CD14-positive monocyte (primary cell): ENCODE measurements at regions not wholly inside any gene's neighbourhood (a gene's known extent, or its start where the extent isn't known, plus 50 kb on each side); places are given as distances from the start of the nearest gene placed in this dataset.

Experiments used
- DNase-seq, 3 donors: peaks; one replicate each; pipeline ENCODE4 v3.0.0-alpha.2; 2011 to 2022
- H2AFZ ChIP-seq: 2 replicates; pipeline ENCODE4 v1.6.0; 2012; ENCODE audit warnings: mild to moderate bottlenecking, low read depth, low read length, inconsistent platforms; ENCODE audit not compliant: insufficient read depth, poor library complexity, severe bottlenecking
- H3K27ac ChIP-seq, 2 donors: 1 replicate in 1 of 2; 2 replicates in 1 of 2; pipeline ENCODE4 v1.5.1; 2012 to 2013; ENCODE audit warnings: low read length in 2 of 2, control low read depth in 1 of 2, inconsistent platforms in 1 of 2, low read depth in 1 of 2, mild to moderate bottlenecking in 1 of 2
- H3K27me3 ChIP-seq, 2 donors: one replicate each; pipeline versions ENCODE4 v1.6.0 to v1.6.1; 2011 to 2013; ENCODE audit warnings: low read length in 2 of 2; ENCODE audit not compliant: control insufficient read depth in 2 of 2, insufficient read depth in 2 of 2
- H3K36me3 ChIP-seq, 2 donors: replicated peaks in 1 of 2; 1 replicate in 1 of 2; 2 replicates in 1 of 2; pipeline versions ENCODE4 v1.5.1 to v1.6.1; 2012 to 2013; ENCODE audit warnings: low read length in 2 of 2, control low read depth in 1 of 2, inconsistent platforms in 1 of 2, mild to moderate bottlenecking in 1 of 2; ENCODE audit not compliant: insufficient read depth in 2 of 2, control insufficient read depth in 1 of 2
- H3K4me1 ChIP-seq, 2 donors: 1 replicate in 1 of 2; 2 replicates in 1 of 2; pipeline versions ENCODE4 v1.5.1 to v1.6.1; 2012 to 2013; ENCODE audit warnings: low read length in 2 of 2, control low read depth in 1 of 2, inconsistent platforms in 1 of 2, mild to moderate bottlenecking in 1 of 2, moderate library complexity in 1 of 2; ENCODE audit not compliant: insufficient read depth in 2 of 2, control insufficient read depth in 1 of 2
- H3K4me2 ChIP-seq: replicated peaks from 2 replicates; pipeline ENCODE3; 2012; ENCODE audit warnings: low read length, moderate library complexity, mild to moderate bottlenecking; ENCODE audit not compliant: poor library complexity, severe bottlenecking; ENCODE audit errors: extremely low read depth
- H3K4me3 ChIP-seq, 3 experiments: fragments of 200-600 bp in 1 of 3; sonication (generic) in 1 of 3; replicated peaks in 1 of 3; 1 replicate in 2 of 3; 2 replicates in 1 of 3; pipeline ENCODE4 v1.5.1; 2011 to 2013; ENCODE audit warnings: low read length in 3 of 3, mild to moderate bottlenecking in 3 of 3, control low read depth in 2 of 3, low read depth in 2 of 3, inconsistent platforms in 1 of 3, moderate library complexity in 1 of 3
- H3K79me2 ChIP-seq: 2 replicates; pipeline ENCODE4 v1.6.0; 2012; ENCODE audit warnings: mild to moderate bottlenecking, control low read depth, inconsistent platforms, low read length, moderate library complexity; ENCODE audit not compliant: insufficient read depth
- H3K9ac ChIP-seq: 2 replicates; pipeline ENCODE4 v1.6.0; 2017; ENCODE audit warnings: low read length, mild to moderate bottlenecking; ENCODE audit not compliant: insufficient read depth, poor library complexity, severe bottlenecking
- H3K9me3 ChIP-seq, 2 donors: replicated peaks in 1 of 2; 1 replicate in 1 of 2; 2 replicates in 1 of 2; pipeline versions ENCODE4 v1.5.1 to v1.6.1; 2012 to 2013; ENCODE audit warnings: low read length in 2 of 2, control low read depth in 1 of 2; ENCODE audit not compliant: control insufficient read depth in 1 of 2, insufficient read depth in 1 of 2
- H4K20me1 ChIP-seq: 2 replicates; pipeline ENCODE4 v1.6.0; 2012; ENCODE audit warnings: mild to moderate bottlenecking, low read length, control low read depth, moderate library complexity; ENCODE audit not compliant: insufficient read depth
- H3K27ac Mint-ChIP-seq, 7 donors: one replicate each; pipeline ENCODE4 v1.8.0; 2020; ENCODE audit warnings: mild to moderate bottlenecking in 7 of 7, mixed read lengths in 7 of 7, moderate library complexity in 6 of 7, inconsistent platforms in 2 of 7
- H3K27me3 Mint-ChIP-seq, 3 donors: one replicate each; pipeline ENCODE4 v1.8.0; 2021 to 2022; ENCODE audit warnings: low read depth in 3 of 3, mild to moderate bottlenecking in 3 of 3, mixed read lengths in 3 of 3, moderate library complexity in 3 of 3, inconsistent platforms in 1 of 3
- H3K36me3 Mint-ChIP-seq, 2 donors: one replicate each; pipeline ENCODE4 v1.8.0; 2020; ENCODE audit warnings: mixed read lengths in 2 of 2, inconsistent platforms in 1 of 2, mild to moderate bottlenecking in 1 of 2
- H3K4me1 Mint-ChIP-seq: one replicate; pipeline ENCODE4 v1.8.0; 2020; ENCODE audit warnings: mild to moderate bottlenecking, mixed read lengths
- H3K4me3 Mint-ChIP-seq, 2 donors: one replicate each; pipeline ENCODE4 v1.8.0; 2020; ENCODE audit warnings: mild to moderate bottlenecking in 2 of 2, mixed read lengths in 2 of 2, moderate library complexity in 1 of 2
- H3K9me3 Mint-ChIP-seq, 7 donors: one replicate each; pipeline ENCODE4 v1.8.0; 2020 to 2022; ENCODE audit warnings: mixed read lengths in 7 of 7, mild to moderate bottlenecking in 6 of 7, moderate library complexity in 6 of 7, inconsistent platforms in 2 of 7
- CTCF ChIP-seq: fragments of 200-600 bp; IDR thresholded peaks from one replicate; pipeline ENCODE4 v1.8.0; 2022; ENCODE audit warnings: antibody characterized with exemption, mild to moderate bottlenecking
- whole genome bisulfite sequencing: methylation state at CpG from one replicate; pipeline ENCODE4 v1.1.5; 2013; ENCODE audit warnings: missing lambda C conversion rate; ENCODE audit not compliant: insufficient coverage; 5-methylcytosine and 5-hydroxymethylcytosine counted together
- intact Hi-C, 2 donors: fragments of 100-400 bp; cut with micrococcal nuclease; formaldehyde crosslinking; loops; one replicate each; pipeline versions ENCODE4 v1.15.0 to v1.15.1; 2023

GRCh38 chr15:62888623-62889022, 153.9 kb upstream of the TPM1 start:
- Histone ChIP-seq H3K79me2 (no peaks in the 10 kb centered on the region), H3K9me3 (no peaks in the 10 kb centered on the region), H3K4me2 (no peak overlapping the region), H2AFZ (no peak overlapping the region), H3K36me3 (no peaks in the 10 kb centered on the region), H3K4me1 (no peaks in the 10 kb centered on the region), H3K27ac (no peak overlapping the region), H3K9ac (no peak overlapping the region), H3K4me3 (no peak overlapping the region), H3K27me3 (no peaks in the 10 kb centered on the region), H4K20me1 (no peaks in the 10 kb centered on the region)
- H3K4me1 Mint-ChIP-seq: peaks cover 10% of the 10 kb centered on the region
- no peak for TF ChIP-seq CTCF
- intact Hi-C loops: no loop called here
- no peak overlapping the region for H3K4me3 Mint-ChIP-seq
- H3K27me3 Mint-ChIP-seq: peaks cover 7 to 9% (median 9%) of the 10 kb centered on the region in 3 donors
- H3K27ac Mint-ChIP-seq: no peak overlapping the region
- DNase-seq: peak in 1 of 3 donors; percentile 17
- H3K9me3 Mint-ChIP-seq: peaks cover 0 to 1% (median 0%) of the 10 kb centered on the region in 7 donors
- 80% methylated on average over 3 of the region's 3 CpGs for WGBS
- no peaks in the 10 kb centered on the region for H3K36me3 Mint-ChIP-seq

DNA sequence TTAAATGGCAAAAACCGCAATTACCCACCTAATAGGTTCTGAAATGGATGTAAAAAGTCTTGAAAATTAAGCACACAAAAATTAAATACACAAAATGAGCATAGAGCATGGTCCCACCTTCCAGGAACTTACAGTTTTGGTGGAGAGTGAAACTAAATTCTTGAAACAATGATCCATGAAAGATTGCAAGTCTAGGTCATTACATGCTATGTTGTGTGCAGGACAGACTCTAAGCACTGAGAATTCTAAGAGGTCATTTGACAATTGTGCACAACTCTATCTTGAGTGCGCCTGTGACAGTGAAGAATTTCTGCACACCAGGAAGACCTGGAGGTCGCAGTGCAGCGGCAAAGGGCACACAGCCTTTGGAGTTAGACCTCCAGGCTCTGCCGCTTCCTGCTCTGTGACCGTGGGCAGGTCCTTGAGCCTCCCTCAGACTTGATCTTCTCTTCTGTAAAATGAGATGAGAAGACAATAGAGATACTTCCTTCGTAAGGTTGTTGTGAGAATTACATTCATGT, 153.3 kb upstream of the TPM1 start:
- H3K79me2 ChIP-seq: no peaks in the 10 kb centered on the region

More for the DNA sequence above, 153.3 kb upstream of the TPM1 start:
- H3K4me1 Mint-ChIP-seq: peaks cover 10% of the 10 kb centered on the region
- Histone ChIP-seq H2AFZ (no peak overlapping the region), H3K36me3 (no peaks in the 10 kb centered on the region), H3K4me2 (no peak overlapping the region), H3K9ac (no peak overlapping the region), H3K4me3 (no peak overlapping the region), H3K27ac (no peak overlapping the region), H3K27me3 (no peaks in the 10 kb centered on the region), H3K9me3 (no peaks in the 10 kb centered on the region), H3K4me1 (no peaks in the 10 kb centered on the region), H4K20me1 (no peaks in the 10 kb centered on the region)
- no peaks in the 10 kb centered on the region for H3K36me3 Mint-ChIP-seq
- WGBS: 97% methylated on average over 3 of the region's 7 CpGs
- no peak for DNase-seq
- no peak overlapping the region for H3K4me3 Mint-ChIP-seq
- H3K9me3 Mint-ChIP-seq: peaks cover 0 to 1% (median 0%) of the 10 kb centered on the region in 7 donors
- H3K27me3 Mint-ChIP-seq: peaks cover 7 to 9% (median 9%) of the 10 kb centered on the region in 3 donors
- H3K27ac Mint-ChIP-seq: no peak overlapping the region
- no peak for TF ChIP-seq CTCF
- intact Hi-C loops: no loop called here
